ENCODE measurements at regions not wholly inside any gene's neighbourhood (a gene's known extent, or its start where the extent isn't known, plus 50 kb on each side); places are given as distances from the start of the nearest gene placed in this dataset.

DNA sequence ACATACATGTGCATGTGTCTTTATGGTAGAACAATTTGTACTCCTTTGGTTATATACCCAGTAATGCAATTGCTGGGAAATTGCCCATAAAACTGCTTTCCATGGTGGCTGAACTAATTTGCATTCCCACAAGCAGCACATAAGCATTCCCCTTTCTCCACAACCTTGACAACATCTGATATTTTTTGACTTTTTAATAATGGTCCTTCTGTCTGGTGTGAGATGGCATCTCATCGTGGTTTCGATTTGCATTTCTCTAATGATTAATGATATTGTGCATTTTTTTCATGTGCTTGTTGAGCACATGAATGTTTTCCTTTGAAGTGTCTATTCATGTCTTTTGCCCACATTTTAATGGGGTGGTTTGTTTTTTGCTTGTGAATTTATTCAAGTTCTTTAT lies 166.0 kb downstream of the TMEM47 start:
- no peak for DNase-seq
- Mint-ChIP-seq H3K27ac (no peak overlapping the region), H3K4me3 (no peak overlapping the region), H3K36me3 (ENCODE audit: low read depth) (no peaks in the 10 kb centered on the region), H3K27me3 (ENCODE audit: insufficient read depth) (no peaks in the 10 kb centered on the region), H3K9me3 (no peaks in the 10 kb centered on the region), H3K4me1 (no peaks in the 10 kb centered on the region)
- 81% methylated on average over 2 of the region's 2 CpGs; no CpG with 5 or more reads in 1 of the 2 experiments for WGBS, 2 experiments (ENCODE audit: insufficient coverage in 1 of 2, insufficient read length in 1 of 2)
- Histone ChIP-seq H3K9ac (ENCODE audit: extremely low read depth, low read length, poor library complexity, severe bottlenecking) (no peak overlapping the region), H3K9me3 (ENCODE audit: control insufficient read depth, low read length) (no peaks in the 10 kb centered on the region), H3K27me3 (ENCODE audit: control insufficient read depth, insufficient read depth, low read length, poor library complexity, severe bottlenecking) (no peaks in the 10 kb centered on the region), H3K36me3 (ENCODE audit: control insufficient read depth, insufficient read depth, low read length) (no peaks in the 10 kb centered on the region), H3K27ac (ENCODE audit: low read depth, low read length) (peak overlapping the region; percentile 78), H3K4me3 (ENCODE audit: low read length) (no peak overlapping the region), H3K4me1 (ENCODE audit: control insufficient read depth, insufficient read depth, low read length) (no peaks in the 10 kb centered on the region)
- TF ChIP-seq, protein P1, sequence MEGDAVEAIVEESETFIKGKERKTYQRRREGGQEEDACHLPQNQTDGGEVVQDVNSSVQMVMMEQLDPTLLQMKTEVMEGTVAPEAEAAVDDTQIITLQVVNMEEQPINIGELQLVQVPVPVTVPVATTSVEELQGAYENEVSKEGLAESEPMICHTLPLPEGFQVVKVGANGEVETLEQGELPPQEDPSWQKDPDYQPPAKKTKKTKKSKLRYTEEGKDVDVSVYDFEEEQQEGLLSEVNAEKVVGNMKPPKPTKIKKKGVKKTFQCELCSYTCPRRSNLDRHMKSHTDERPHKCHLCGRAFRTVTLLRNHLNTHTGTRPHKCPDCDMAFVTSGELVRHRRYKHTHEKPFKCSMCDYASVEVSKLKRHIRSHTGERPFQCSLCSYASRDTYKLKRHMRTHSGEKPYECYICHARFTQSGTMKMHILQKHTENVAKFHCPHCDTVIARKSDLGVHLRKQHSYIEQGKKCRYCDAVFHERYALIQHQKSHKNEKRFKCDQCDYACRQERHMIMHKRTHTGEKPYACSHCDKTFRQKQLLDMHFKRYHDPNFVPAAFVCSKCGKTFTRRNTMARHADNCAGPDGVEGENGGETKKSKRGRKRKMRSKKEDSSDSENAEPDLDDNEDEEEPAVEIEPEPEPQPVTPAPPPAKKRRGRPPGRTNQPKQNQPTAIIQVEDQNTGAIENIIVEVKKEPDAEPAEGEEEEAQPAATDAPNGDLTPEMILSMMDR (conservative IDR thresholded peaks at IDR 0.05): no peak

- H3K4me1 ChIP-seq (ENCODE audit: control insufficient read depth, insufficient read depth, low read length): no peaks in the 10 kb centered on the region
- no peak overlapping the region for H3K4me3 ChIP-seq (ENCODE audit: low read length)
- Mint-ChIP-seq H3K4me1 (no peaks in the 10 kb centered on the region), H3K27ac (no peak overlapping the region), H3K9me3 (no peaks in the 10 kb centered on the region), H3K27me3 (ENCODE audit: insufficient read depth) (no peaks in the 10 kb centered on the region), H3K36me3 (ENCODE audit: low read depth) (no peaks in the 10 kb centered on the region), H3K4me3 (no peak overlapping the region)
- DNase-seq: no peak
- no peaks in the 10 kb centered on the region for H3K27me3 ChIP-seq (ENCODE audit: control insufficient read depth, insufficient read depth, low read length, poor library complexity, severe bottlenecking)
- no peaks in the 10 kb centered on the region for H3K9me3 ChIP-seq (ENCODE audit: control insufficient read depth, low read length)
- TF ChIP-seq, protein P1 (conservative IDR thresholded peaks at IDR 0.05): no peak
- no peaks in the 10 kb centered on the region for H3K36me3 ChIP-seq (ENCODE audit: control insufficient read depth, insufficient read depth, low read length)
- H3K9ac ChIP-seq (ENCODE audit: extremely low read depth, low read length, poor library complexity, severe bottlenecking): no peak overlapping the region
- H3K27ac ChIP-seq (ENCODE audit: low read depth, low read length): no peak overlapping the region
These were observed 169.7 kb downstream of the TMEM47 start for GRCh38 chrX:34487364-34487763.

DNA sequence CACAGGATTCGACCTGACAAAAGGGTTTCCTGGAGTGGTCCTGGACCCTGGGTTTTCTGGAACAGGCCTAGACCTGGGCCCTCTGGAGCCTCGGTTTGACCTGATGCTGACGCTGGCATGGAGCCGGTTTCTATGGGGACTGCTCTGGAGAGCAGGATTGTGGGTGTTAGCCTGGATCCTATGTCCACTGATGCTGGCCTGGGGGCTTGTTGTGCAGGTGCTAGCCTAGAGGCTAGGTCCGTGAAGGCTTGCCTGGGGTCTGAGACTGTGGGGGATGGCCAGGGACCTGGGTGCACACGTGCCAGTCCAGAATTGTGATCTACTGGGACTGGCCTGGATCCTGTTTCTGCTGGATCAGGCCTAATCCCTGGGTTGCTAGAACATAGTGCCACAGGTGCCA lies 173.1 kb downstream of the TMEM47 start:
- Histone ChIP-seq H3K4me1 (ENCODE audit: control insufficient read depth, insufficient read depth, low read length) (no peaks in the 10 kb centered on the region), H3K9me3 (ENCODE audit: control insufficient read depth, low read length) (no peaks in the 10 kb centered on the region), H3K4me3 (ENCODE audit: low read length) (no peak overlapping the region), H3K36me3 (ENCODE audit: control insufficient read depth, insufficient read depth, low read length) (no peaks in the 10 kb centered on the region), H3K9ac (ENCODE audit: extremely low read depth, low read length, poor library complexity, severe bottlenecking) (no peak overlapping the region), H3K27me3 (ENCODE audit: control insufficient read depth, insufficient read depth, low read length, poor library complexity, severe bottlenecking) (no peaks in the 10 kb centered on the region), H3K27ac (ENCODE audit: low read depth, low read length) (no peak overlapping the region)
- Mint-ChIP-seq H3K27ac (no peak overlapping the region), H3K27me3 (ENCODE audit: insufficient read depth) (no peaks in the 10 kb centered on the region), H3K9me3 (no peaks in the 10 kb centered on the region), H3K36me3 (ENCODE audit: low read depth) (no peaks in the 10 kb centered on the region), H3K4me3 (no peak overlapping the region), H3K4me1 (no peaks in the 10 kb centered on the region)
- DNase-seq: no peak
- WGBS, 2 experiments (ENCODE audit: insufficient coverage in 1 of 2, insufficient read length in 1 of 2): 93% methylated on average over 6 of the region's 6 CpGs; no CpG with 5 or more reads in 1 of the 2 experiments
- TF ChIP-seq, protein P1 (conservative IDR thresholded peaks at IDR 0.05): no peak
